Endothelial cell of umbilical vein (primary cell): ENCODE measurements at regions not wholly inside any gene's neighbourhood (a gene's known extent, or its start where the extent isn't known, plus 50 kb on each side); places are given as distances from the start of the nearest gene placed in this dataset.

Experiments
- BruUV-seq: library from RNA; stranded (reverse); fragments of 400-500 nt; replicated peaks from 2 replicates; lab custom pipeline; 2021; lab: Mats Ljungman, UMichigan
- CTCF ChIA-PET: fragments of 300-600, 350-600 bp; sonication (Branson Sonifier 250); formaldehyde crosslinking; loops from one replicate; lab custom pipeline; 2021; ENCODE audit warnings: antibody characterized with exemption, inconsistent platforms; lab: Charles Lee
- POLR2A ChIA-PET: fragments of 300-600, 350-600 bp; sonication (Branson Sonifier 250); formaldehyde crosslinking; loops from one replicate; lab custom pipeline; 2021; ENCODE audit warnings: antibody characterized with exemption, inconsistent platforms; lab: Charles Lee
- DNase-seq: peaks from one replicate; pipeline ENCODE4 v3.0.0-alpha.2; 2011; ENCODE audit warnings: low read depth, low spot score
- FAIRE-seq: peaks from 2 replicates; lab custom pipeline; 2011; peaks lifted over from hg19 to GRCh38; lab: Jason Lieb, UNC
- H2AFZ ChIP-seq: 2 replicates; pipeline ENCODE4 v1.6.0; 2012; ENCODE audit warnings: low read depth, low read length, control low read depth, inconsistent platforms
- H3K27ac ChIP-seq: 2 replicates; pipeline ENCODE4 v1.5.1; 2011; ENCODE audit warnings: low read depth, mild to moderate bottlenecking, control low read depth, low read length, moderate library complexity; ENCODE audit not compliant: insufficient read depth
- H3K27me3 ChIP-seq, 2 experiments: 2 replicates each; pipeline versions ENCODE4 v1.6.0 to v1.6.1; 2011; ENCODE audit warnings: low read length in 2 of 2, mixed read lengths in 1 of 2; ENCODE audit not compliant: control insufficient read depth in 2 of 2, insufficient read depth in 2 of 2
- H3K36me3 ChIP-seq, 2 experiments: 2 replicates in 1 of 2; 3 replicates in 1 of 2; pipeline ENCODE4 v1.5.1; 2011; ENCODE audit warnings: low read length in 2 of 2, mild to moderate bottlenecking in 1 of 2, moderate library complexity in 1 of 2; ENCODE audit not compliant: control insufficient read depth in 2 of 2, insufficient read depth in 2 of 2; ENCODE audit errors: extremely low read depth in 1 of 2
- H3K4me1 ChIP-seq: 3 replicates; pipeline ENCODE4 v1.5.1; 2011; ENCODE audit warnings: mild to moderate bottlenecking, low read length; ENCODE audit not compliant: control insufficient read depth, insufficient read depth; ENCODE audit errors: extremely low read depth
- H3K4me2 ChIP-seq: 2 replicates; pipeline ENCODE4 v1.6.1; 2011; ENCODE audit warnings: low read length, control low read depth, mixed read lengths; ENCODE audit not compliant: insufficient read depth
- H3K4me3 ChIP-seq, 3 experiments: fragments of 200-600 bp in 1 of 3; sonication (generic), shearing (Covaris generic) in 1 of 3; replicated peaks in 1 of 3; 2 replicates each; pipeline ENCODE4 v1.5.1; 2011 to 2016; ENCODE audit warnings: control low read depth in 3 of 3, low read length in 3 of 3, mild to moderate bottlenecking in 2 of 3, inconsistent platforms in 1 of 3, low read depth in 1 of 3, moderate library complexity in 1 of 3; ENCODE audit not compliant: insufficient read depth in 1 of 3
- H3K79me2 ChIP-seq: 2 replicates; pipeline ENCODE4 v1.6.0; 2012; ENCODE audit warnings: low read length, inconsistent platforms; ENCODE audit not compliant: control insufficient read depth, insufficient read depth
- H3K9ac ChIP-seq: replicated peaks from 2 replicates; pipeline ENCODE3; 2011; ENCODE audit warnings: low read length, control low read depth; ENCODE audit not compliant: insufficient read depth; ENCODE audit errors: extremely low read depth
- H3K9me1 ChIP-seq: replicated peaks from 3 replicates; pipeline ENCODE4 v1.6.0; 2011; ENCODE audit warnings: mild to moderate bottlenecking, low read length; ENCODE audit not compliant: control insufficient read depth, insufficient read depth; ENCODE audit errors: extremely low read depth
- H3K9me3 ChIP-seq: replicated peaks from 2 replicates; pipeline ENCODE4 v1.5.1; 2012; ENCODE audit warnings: low read length, inconsistent platforms; ENCODE audit not compliant: control insufficient read depth, insufficient read depth
- H4K20me1 ChIP-seq: replicated peaks from 2 replicates; pipeline ENCODE3; 2011; ENCODE audit warnings: mild to moderate bottlenecking, low read length; ENCODE audit not compliant: control insufficient read depth, insufficient read depth; ENCODE audit errors: extremely low read depth
- CTCF ChIP-seq, 2 donors: IDR thresholded peaks; 1 replicate in 1 of 2; 2 replicates in 1 of 2; pipeline ENCODE4 v1.5.1; 2011; ENCODE audit warnings: low read length in 2 of 2, mild to moderate bottlenecking in 2 of 2, moderate library complexity in 2 of 2, control low read depth in 1 of 2, inconsistent platforms in 1 of 2, low read depth in 1 of 2; ENCODE audit not compliant: insufficient read depth in 1 of 2; ENCODE audit errors: extremely low read depth in 1 of 2
- EZH2 ChIP-seq: IDR thresholded peaks from 2 replicates; pipeline ENCODE4 v1.6.1; 2012; ENCODE audit warnings: borderline replicate concordance, low read depth, mild to moderate bottlenecking, moderate library complexity, low read length, inconsistent platforms; ENCODE audit not compliant: severe bottlenecking
- FOS ChIP-seq: IDR thresholded peaks from 2 replicates; pipeline ENCODE4 v1.6.1; 2011; ENCODE audit warnings: mild to moderate bottlenecking, low read length, moderate library complexity, borderline replicate concordance; ENCODE audit not compliant: insufficient read depth
- GATA2 ChIP-seq: IDR thresholded peaks from 2 replicates; pipeline ENCODE4 v1.7.0; 2011; ENCODE audit warnings: low read depth, mild to moderate bottlenecking, moderate library complexity, mixed read lengths, low read length; ENCODE audit not compliant: insufficient read length, insufficient read depth
- JUN ChIP-seq: IDR thresholded peaks from 2 replicates; pipeline ENCODE4 v1.6.1; 2011; ENCODE audit warnings: borderline replicate concordance, low read depth; ENCODE audit not compliant: insufficient read length, insufficient read depth
- MAX ChIP-seq: IDR thresholded peaks from 2 replicates; pipeline ENCODE4 v1.6.1; 2011; ENCODE audit not compliant: insufficient read depth, insufficient read length
- MYC ChIP-seq: IDR thresholded peaks from one replicate; pipeline ENCODE4 v1.6.1; 2011; ENCODE audit warnings: mild to moderate bottlenecking, low read depth, low read length
- POLR2A ChIP-seq: IDR thresholded peaks from 2 replicates; pipeline ENCODE4 v1.6.1; 2012; ENCODE audit warnings: low read depth, mild to moderate bottlenecking, control low read depth, low read length
- dilution Hi-C: fragments of 300-500 bp; cut with MboI; formaldehyde crosslinking; loops from one replicate; pipeline ENCODE4 v1.15.0; 2019; ENCODE audit warnings: low sequenced_read_pairs; ENCODE audit not compliant: extremely low pct_ligation_motif_present
- intact Hi-C: fragments of 100-400 bp; cut with micrococcal nuclease; formaldehyde crosslinking; loops from one replicate; pipeline ENCODE4 v1.10.0; 2022

GRCh38 chr6:26264547-26264946 lies 100.5 kb upstream of the BTN3A2 start:
- Histone ChIP-seq H3K9ac (no peak overlapping the region), H3K27me3 (peaks cover 6 to 11% of the 10 kb centered on the region in 2 experiments), H3K9me1 (no peaks in the 10 kb centered on the region), H3K36me3 (no peaks in the 10 kb centered on the region), H3K9me3 (no peaks in the 10 kb centered on the region), H3K4me1 (no peaks in the 10 kb centered on the region), H4K20me1 (no peaks in the 10 kb centered on the region), H3K27ac (no peak overlapping the region), H2AFZ (no peak overlapping the region), H3K4me3 (no peak overlapping the region), H3K79me2 (no peaks in the 10 kb centered on the region), H3K4me2 (no peak overlapping the region)
- TF ChIP-seq JUN, result no peak
- TF ChIP-seq GATA2, result no peak
- TF ChIP-seq MAX, result no peak
- TF ChIP-seq MYC, result no peak
- no peak for TF ChIP-seq POLR2A
- no peak for TF ChIP-seq CTCF (IDR thresholded peaks at IDR 0.05; ENCODE audit: extremely low read depth in 1 of 2, insufficient read depth in 1 of 2, low read depth in 1 of 2, low read length in 2 of 2)
- no peak for TF ChIP-seq EZH2
- TF ChIP-seq FOS, result no peak
- CTCF ChIA-PET, result no interaction called here
- intact Hi-C loops (no loop called here), dilution Hi-C loops (no loop called here)
- BruUV-seq, result no TSS peak
- DNase-seq, result no peak
- POLR2A ChIA-PET, result interaction anchor here (0.7 kb wide), 2 partner anchors 14 to 392 kb away, joined by 3 to 4 read pairs; a partner anchor contains a TSS
- no peak for FAIRE-seq
